NCI-H446 treated with DMSO at 0.1 percent for 48 hours (cell line): ENCODE measurements at regions not wholly inside any gene's neighbourhood (a gene's known extent, or its start where the extent isn't known, plus 50 kb on each side); places are given as distances from the start of the nearest gene placed in this dataset.

ENCODE experiments used
- DNase-seq: peaks from one replicate; lab custom pipeline; 2025; lab: John Stamatoyannopoulos, UW

DNA sequence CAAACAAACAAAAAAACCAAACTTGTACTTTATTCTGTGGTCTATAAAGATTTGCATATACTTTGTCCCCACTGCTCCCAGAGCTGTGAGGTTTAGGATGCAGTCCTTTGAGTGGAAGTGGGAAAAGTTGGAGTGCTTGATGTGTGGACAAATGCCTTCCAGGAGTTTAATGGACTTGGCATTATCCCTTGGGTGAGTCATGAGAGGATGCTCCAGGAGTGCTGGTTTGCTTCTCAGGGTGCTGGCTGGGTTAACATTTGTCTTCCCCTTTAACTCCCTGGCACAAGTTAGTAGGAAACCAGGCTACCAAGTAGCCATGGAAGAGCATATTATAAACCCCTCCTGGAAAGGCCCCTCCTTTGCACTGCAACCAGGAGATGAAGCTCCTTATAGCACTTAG lies 417.4 kb upstream of the RIOK2 start:
- no peak for DNase-seq

DNA sequence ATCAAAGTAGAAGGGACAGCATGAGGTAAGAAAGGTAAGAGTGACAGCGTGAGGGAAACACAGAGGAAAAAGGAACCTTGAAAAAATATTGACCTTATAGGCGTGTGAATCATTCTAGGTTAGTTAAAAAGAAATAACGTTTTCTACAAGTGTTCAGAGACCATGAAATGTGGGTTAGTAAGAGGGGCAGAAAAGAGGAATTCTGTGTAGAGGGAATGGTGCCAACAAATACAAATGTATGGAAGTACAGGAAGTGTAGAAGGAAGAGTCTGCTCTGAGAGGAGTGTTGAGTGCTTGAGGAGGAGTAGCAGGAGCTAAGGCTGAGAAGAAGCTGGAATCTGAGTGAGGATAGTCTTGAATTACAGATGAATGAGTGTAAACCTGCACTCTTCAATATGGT lies 418.6 kb upstream of the RIOK2 start:
- no peak for DNase-seq

DNA sequence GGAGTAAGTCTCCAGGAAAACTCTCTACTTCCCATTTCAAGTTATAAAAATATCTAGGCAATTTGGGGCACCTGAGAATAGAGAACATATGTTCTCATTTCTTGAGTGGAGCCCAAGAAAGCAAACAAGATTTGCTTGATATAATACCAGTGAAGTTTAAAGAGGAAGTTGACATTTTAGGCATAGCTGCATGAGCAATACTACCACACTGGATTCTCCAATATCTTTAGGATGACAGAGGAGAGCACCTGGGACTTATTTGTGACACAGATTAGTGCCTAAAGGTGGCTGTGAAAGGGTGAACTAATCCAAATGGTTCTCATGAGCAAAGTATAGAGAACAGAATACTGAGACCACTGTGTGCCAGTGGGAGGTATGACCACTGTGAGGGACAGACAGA lies 423.5 kb upstream of the RIOK2 start:
- DNase-seq = no peak

DNA sequence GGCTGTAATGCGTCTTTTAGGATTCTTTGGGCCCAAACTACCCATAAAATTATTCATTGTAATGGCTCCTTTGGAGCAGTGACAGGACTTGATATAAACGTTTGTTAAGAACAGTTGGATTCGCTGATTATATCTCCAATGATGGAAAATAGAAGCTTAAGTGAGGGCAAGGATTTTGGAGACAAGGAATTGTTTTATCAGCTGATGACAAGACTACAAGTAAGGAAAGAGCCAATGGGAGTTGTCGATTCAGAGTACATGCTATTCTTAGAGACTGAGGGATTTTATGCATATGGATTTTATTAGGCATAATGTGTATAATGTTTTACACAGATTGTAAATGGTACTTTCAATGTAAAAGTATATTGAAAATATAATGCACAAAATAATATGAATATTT lies 425.5 kb upstream of the RIOK2 start:
- DNase-seq = no peak

DNA sequence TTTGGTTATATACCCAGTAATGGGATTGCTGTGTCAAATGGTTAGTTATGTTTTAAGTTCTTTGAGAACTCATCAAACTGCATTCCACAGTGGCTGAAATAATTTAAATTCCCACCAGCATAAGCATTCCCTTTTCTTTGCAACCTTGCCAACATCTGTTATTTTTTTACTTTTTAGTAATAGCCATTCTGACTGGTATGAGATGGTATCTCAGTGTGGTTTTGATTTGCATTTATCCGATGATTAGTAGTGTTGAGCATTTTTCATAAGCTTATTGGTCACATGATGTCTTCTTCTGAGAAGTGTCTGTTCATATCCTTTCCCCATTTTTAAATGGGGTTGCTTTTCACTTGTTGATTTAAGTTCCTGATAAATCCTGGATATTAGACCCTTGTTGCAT lies 435.7 kb upstream of the RIOK2 start:
- DNase-seq = no peak

DNA sequence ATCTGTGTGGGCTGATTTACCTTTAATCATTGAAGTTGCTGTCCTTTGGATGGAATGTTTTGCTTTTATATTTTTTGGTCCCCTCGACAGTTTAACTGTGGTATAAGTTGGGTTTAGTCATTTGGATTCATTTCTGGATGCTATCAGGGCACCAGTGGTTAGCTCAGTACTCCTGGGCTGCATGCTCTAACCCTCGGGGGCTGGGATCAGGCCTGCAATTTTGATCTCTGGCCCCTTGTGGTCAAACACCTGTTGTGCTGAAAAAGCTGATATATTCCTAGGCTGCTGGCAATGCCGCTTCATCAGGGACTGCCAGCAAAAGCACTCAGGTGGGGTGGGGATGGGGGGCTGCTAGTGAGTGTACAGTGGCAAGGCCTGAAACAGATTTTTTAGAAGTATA lies 440.4 kb upstream of the RIOK2 start:
- DNase-seq = no peak

DNA sequence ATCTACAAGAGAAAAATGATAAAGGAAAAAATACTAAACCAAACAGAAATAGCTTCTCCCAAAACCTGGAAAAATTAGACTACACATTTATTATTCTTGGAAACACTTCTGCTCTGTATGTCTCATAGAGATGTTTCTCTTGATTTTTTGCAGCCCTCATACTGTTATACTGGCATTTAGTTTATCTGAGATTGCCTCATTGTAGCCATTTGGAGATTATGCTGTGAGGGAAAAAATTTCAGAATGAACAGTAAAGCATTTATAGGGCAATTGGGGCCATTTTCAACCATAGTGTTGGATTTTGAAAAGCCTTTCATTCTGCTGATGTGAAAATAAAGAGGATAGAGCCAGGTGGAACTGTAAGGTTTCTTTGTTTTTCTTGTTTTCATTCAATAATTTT lies 441.8 kb upstream of the RIOK2 start:
- no peak for DNase-seq

DNA sequence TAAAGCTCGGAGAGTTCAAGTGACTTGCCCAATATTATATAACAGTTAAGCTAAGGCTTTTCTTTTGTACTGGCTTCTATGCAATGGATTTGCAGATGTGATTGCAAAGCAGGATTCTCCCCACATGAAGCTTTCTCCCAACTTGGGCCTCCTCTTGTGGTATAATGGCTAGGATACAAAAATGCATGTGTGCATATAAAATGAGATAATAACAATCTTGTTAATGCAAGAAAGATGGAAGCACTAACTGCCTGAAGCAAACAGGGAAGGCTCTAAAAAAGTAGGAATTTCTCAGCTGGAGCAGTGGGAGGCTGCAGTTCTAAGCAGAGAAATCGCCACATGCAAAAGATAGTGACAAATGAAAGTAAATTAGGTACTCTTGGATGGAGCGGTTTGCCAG lies 444.2 kb upstream of the RIOK2 start:
- DNase-seq = no peak

DNA sequence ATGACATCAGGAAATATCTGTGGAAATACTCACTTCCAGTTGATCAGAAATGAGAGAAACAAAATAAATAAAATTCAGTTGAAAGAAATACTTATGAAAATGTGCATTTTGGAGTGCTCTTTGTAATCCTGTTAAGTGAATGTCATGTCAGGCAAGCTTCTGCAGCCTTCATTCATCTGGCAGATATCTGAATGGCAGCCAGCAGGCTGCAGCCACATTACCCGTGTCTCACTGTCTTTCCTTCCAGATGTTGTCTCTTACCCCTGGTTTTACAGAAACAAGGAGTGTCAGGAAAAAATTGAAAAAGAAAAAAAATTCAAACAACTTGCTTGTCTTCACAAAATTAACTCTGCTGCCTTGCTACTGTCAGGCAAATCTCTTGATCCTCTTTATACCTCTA lies 445.0 kb upstream of the RIOK2 start:
- no peak for DNase-seq

DNA sequence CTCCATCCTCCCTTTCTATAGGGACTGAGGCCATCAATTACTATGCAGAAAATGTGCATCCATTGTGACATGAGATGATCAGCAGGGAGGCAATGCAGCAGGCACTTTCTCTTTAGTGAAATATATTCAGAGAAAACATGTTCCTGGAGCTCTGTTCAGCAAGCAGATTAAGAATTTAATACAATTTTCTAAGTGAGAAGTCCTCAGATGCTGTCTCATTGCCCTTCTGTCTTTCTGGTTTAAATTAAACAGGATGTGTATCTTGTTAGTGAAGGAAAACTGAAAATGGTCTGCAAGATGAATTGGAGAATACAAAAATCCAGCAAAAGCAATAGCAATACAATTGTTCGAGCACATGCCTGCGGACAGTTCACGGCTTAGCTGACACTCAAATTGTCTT lies 445.8 kb upstream of the RIOK2 start:
- DNase-seq = no peak

DNA sequence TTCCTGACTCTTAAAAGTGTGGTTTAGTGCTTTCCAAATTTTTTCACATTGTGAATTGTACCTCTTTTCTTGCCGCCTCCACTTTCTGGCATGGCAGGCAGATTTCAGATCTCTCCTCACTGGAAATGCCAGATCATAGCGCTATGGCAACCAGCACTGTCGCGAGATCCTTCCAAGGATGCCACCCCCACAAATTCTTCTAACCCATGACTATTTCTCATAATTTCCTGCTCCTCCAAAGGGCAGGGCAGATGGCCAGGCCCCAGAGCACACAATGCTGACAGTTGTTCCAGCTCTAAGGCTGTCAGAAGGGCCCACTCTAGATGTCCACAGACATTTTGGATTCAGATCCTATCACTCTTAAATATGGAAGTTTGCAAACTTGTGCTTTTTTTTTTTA lies 446.2 kb upstream of the RIOK2 start:
- no peak for DNase-seq

DNA sequence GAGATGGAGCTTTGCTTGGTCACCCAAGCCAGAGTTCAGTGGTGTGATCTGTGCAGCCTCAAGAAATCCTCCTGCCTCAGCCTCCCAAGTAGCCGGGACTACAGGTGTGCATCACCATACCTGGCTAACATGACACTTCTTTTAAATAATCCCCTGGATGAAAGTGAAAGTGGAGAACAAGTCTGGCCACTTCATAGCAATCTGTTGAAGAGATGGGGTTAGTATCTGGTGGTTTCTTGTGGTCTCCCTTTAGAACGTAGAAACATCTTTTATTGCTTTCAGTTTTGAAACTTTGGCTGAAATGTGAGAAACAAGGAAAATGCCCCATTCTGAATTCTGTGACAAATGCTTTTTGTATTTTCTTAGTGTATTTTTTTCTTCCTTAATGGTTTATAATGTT lies 452.5 kb upstream of the RIOK2 start:
- DNase-seq = no peak

DNA sequence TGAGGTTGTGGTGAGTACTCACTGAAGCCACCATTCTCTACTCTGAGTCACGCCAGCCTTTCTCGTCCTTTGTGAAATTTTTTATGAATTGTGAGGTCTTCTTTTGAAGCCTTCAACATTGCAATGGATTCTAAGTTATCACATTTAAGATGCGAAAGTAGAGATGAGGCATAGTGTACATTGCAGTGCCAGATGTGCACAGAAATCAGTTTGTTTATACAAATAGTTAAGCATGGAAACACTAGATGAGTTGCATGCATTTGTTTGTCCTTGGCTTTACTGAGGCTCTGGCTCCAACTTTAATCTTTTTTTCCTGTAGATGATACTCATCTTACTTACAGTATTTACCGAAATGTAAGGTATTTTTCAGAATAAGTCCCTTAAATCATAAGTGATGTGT lies 453.7 kb upstream of the RIOK2 start:
- DNase-seq = no peak

DNA sequence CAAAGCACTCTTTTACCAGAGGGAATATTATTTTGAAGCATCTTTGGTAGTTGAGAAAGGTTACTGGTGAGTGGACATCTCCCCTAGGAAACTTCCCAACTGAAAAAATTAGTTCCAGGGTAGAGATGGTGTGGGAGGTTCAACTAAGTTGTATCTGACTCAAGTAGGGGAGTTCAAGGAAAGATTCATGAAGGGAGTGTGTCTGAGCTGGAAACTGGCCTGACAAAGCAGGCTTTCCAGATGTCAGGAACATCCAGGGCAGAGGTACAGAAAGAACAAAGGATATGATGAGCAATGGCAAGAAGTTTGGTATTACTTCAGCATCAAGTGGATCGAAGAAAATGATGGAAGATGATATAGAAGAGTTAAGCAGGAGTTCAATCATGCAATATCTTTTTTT lies 458.0 kb upstream of the RIOK2 start:
- no peak for DNase-seq

DNA sequence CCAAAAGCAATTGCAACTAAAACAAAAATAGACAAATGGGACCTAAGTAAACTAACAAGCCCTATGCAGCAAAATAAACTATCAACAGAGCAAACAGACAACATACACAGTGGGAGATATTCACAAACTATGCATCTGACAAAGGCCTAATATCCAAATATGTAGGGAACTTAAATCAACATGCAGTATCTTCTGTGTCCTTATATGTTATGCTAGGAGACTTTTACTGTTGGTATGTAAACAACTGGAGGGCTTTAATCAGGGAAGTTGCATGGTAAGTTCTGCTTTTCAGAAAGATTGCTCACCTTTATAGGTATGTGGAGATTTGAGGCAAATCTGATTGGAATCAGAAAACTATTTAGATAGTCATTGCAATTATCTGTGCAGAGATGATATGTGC lies 461.2 kb upstream of the RIOK2 start:
- DNase-seq = no peak

DNA sequence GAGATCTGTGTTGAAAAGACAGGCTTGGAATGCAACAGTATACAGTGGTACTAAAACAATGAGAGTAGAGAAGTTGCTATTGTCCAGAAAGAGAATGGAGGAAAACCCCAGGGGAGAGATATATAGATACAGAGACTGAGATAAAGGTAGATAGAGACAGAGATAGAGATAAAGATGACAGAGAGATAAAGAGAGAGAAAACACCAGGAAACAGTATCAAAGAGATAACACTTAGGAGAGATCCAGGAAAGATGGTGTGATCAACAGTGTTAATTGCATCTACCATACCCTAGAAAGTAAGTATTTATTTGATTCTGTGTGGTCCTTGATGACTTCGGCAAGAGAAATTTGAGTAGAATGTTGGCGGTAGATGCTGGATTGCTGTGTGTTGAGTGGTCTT lies 461.8 kb upstream of the RIOK2 start:
- DNase-seq = no peak

DNA sequence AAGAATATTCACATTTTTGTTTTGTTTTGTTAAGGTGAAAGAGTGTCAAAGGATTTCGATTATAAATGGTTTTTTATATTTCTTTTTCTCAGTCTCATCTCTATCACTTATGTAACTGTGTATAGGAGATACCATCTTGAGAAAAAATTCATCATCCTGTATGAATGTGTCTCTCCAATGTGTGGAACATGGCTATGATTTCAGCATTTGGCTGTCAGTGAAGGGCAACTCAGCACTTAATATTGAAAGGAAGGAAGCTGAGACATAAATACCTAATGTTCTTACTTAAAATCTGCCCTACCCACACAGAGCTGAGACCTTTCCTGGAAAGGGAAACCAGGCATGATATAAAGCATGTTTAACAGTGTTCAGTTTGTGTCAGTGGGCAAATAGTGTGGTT lies 474.2 kb upstream of the RIOK2 start:
- no peak for DNase-seq

DNA sequence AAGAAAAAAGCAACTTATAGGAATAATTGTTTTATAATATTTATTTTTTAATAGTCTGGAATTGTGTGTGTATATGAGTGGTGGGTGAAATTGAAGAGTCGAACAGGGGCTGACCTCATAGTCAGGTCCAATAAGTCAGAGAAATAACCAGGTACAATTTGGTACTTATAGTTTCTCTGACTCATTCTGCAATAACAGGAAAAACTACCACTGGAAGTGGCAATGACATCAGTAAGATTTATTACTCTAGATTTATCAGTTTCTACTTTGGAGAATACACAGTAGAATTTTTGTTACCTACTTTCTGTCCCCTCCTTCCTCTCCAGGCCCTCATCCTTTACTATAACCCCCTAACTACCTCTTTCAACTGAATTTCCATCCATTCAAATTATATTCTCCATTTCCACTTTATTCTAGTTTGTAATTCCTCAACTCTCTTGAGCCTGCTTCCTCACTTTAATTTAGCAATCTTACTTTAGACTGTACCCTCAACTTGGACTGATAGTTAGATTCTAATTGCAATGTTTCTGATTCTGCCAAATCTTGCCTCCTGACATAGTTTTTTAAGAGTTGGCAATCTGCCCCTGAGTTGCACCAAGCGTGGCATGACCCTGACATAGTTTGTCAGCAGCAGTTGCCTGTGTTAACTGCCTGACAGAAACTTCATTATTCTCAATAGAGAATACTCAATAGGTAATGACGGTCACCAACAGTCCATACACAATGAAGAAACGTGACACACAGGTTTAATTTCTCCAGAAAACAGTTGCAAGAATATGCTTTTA lies 475.3 kb upstream of the RIOK2 start:
- no peak for DNase-seq

DNA sequence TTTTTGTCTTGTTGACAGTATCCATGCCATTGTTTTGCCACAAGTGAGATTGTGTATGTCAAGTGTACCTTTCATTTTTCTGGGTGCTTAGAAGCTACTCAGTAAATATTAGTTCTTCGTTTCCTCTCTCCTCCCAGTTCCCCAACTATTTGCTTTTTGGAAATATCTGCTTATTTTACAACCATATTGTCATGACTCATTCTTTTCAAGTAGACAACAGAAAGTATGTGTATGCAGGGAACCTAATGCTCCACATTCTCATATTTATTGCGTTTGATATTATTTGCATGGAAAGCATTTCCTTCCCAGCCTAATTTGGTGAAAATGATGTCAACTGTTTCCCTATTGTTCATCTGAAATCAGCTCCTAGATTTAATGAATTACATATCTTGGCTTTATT lies 483.7 kb upstream of the RIOK2 start:
- DNase-seq = no peak

DNA sequence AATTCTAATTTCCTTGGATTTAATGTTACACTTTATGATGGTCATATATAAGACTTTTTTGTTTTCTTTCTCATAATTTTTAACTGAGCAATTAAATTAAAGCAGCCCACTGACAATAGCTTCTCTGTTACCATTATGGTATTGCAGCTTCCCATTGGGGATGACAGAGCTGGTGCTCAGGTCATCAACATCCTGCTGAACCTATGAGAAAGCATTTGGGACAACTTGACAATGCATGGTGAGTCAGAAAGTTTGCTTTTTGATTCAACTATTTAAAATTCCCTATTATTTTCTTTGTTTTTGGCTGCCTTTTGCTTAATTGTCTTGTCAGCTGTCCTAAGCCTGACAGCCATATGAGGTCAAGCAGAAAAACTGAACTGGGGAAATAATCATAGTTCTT lies 487.4 kb upstream of the RIOK2 start:
- DNase-seq = no peak

DNA sequence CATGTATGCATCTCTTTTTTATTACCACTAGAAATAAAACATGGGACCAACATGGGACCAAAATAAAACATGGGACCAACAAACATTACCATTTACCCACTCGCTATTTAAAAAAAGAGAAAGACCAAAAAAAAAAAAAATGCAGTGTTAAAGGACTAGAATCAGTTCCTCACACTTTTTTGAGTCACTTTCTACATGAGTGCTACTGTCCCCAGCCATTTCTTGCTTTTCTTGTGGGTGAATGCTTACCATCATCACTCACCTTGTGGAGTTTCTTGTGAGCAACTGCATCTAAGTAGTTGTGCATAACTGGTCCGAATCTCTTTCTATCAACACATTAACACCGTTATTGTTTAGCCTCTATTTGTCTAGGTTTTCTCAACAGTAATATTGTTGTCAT lies 493.6 kb upstream of the RIOK2 start:
- DNase-seq = no peak

DNA sequence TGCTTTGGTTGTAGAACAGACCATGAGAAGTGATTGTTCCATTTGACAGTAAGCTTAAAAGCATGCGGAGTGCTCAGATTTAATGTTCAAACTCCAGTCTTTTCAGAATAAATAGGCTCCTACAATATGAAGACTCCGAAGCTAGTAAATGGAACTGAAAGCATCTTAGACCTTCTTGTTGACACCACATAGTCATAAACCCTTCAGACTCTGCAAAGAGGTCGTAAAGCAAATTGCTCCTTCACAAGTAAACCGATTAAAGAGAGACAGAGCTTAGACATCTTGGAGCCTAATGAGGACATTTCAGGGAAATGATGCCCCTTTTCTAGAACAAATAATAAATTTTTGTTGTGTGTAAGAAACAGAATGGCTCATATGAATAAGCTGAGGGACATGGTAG lies 511.0 kb upstream of the RIOK2 start:
- DNase-seq = no peak

DNA sequence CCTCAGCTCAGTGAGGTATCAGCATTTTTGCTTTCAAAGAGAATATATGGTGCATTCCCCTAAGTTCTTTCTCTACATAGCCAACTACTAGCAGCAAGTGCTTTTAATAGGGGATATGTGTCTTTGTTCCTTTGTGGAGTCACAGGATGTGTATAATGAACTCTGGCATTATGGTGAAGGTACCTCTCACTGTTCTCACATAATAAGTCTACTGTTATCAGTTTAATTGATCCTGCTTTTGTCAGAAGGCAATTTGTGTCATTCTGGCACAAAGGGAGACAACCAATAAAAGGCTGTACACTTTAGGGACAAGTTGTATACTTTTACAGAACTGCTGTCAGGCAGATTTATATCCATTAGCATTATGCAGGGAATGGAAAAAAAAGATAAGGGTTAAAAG lies 531.4 kb upstream of the RIOK2 start:
- no peak for DNase-seq

DNA sequence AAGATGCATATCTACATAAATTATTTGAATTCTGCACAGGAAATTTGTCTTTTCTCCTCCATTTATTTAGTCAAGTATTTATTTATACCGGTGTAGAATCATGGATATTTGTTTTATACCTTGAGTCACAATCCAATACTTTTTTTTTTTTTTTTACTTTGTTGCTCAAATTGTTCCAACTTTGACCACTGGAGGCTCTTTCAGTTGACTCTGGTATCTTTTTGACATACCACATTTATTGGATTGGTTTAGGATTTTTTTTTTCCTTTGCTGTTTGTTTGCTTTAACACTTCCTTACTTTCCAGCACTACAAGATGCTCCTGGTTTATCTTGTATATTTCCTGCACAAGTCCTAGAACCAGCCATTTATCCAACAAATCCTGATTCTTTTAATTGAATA lies 543.1 kb upstream of the RIOK2 start:
- DNase-seq = no peak

DNA sequence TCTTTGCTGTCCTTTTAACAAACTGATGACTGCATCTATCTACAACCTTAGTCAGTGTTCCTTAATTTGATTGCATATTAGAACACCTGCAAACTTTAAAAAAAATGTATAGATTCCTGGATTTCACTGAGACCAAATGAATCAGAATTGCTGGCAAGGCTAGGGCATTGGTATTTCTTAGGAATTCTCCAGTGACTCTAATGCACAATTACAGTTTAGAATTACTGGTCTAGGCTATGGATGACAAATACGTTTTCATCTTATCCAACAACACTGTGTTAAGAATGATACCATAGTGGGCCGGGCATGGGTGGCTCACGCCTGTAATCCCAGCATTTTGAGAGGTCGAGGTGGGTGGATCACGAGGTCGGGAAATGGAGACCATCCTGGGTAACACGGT lies 545.9 kb upstream of the RIOK2 start:
- DNase-seq = no peak
